GM12878 (cell line): ENCODE measurements at regions not wholly inside any gene's neighbourhood (a gene's known extent, or its start where the extent isn't known, plus 50 kb on each side); places are given as distances from the start of the nearest gene placed in this dataset.

Source experiments
- ATAC-seq: fragments of 200-7000 bp; cut with Tn5 transposase; 3 replicates; pipeline ENCODE4 v1.9.1; 2020; ENCODE audit warnings: mild to moderate bottlenecking, moderate library complexity
- BruUV-seq: library from RNA; stranded (reverse); fragments of 400-500 nt; replicated peaks from 2 replicates; lab custom pipeline; 2021; lab: Mats Ljungman, UMichigan
- CTCF ChIA-PET: fragments of 300-600 bp; sonication (Branson Sonifier 250); formaldehyde crosslinking; extraction: SDS; loops from one replicate; lab custom pipeline; 2021; ENCODE audit warnings: inconsistent platforms; lab: Yijun Ruan, JAX
- POLR2A ChIA-PET: fragments of 350-600 bp; formaldehyde crosslinking; extraction: SDS; loops from one replicate; lab custom pipeline; 2021; ENCODE audit warnings: inconsistent platforms; lab: Charles Lee
- RAD21 ChIA-PET: fragments of 300-600 bp; sonication (Branson Sonifier 250); formaldehyde crosslinking; loops from one replicate; lab custom pipeline; 2023; ENCODE audit warnings: antibody characterized with exemption; ENCODE audit not compliant: unreplicated experiment; lab: Charles Lee
- SMC1A ChIA-PET: fragments of 300-600 bp; sonication (Branson Sonifier 250); formaldehyde crosslinking; loops from one replicate; lab custom pipeline; 2023; ENCODE audit not compliant: unreplicated experiment, uncharacterized antibody; lab: Charles Lee
- DNase-seq: peaks from one replicate; pipeline ENCODE4 v3.0.0-alpha.2; 2011; ENCODE audit warnings: low read depth, low spot score
- FAIRE-seq: peaks from 3 replicates; lab custom pipeline; 2011; peaks lifted over from hg19 to GRCh38; lab: Jason Lieb, UNC
- H2AFZ ChIP-seq: 2 replicates; pipeline ENCODE4 v1.6.0; 2011; ENCODE audit warnings: low read depth, low read length, control low read depth; ENCODE audit not compliant: control insufficient read depth
- H3K27ac ChIP-seq: 2 replicates; pipeline ENCODE4 v1.5.1; 2011; ENCODE audit warnings: control low read depth; ENCODE audit not compliant: control insufficient read depth, insufficient read depth
- H3K27me3 ChIP-seq, 2 experiments: replicated peaks in 1 of 2; 2 replicates each; pipeline versions ENCODE4 v1.6.0 to v1.6.1; 2011; ENCODE audit warnings: low read length in 1 of 2; ENCODE audit not compliant: control insufficient read depth in 2 of 2, insufficient read depth in 2 of 2
- H3K36me3 ChIP-seq, 2 experiments: 2 replicates each; pipeline ENCODE4 v1.5.1; 2011; ENCODE audit warnings: low read length in 1 of 2; ENCODE audit not compliant: control insufficient read depth in 2 of 2, insufficient read depth in 2 of 2
- H3K4me1 ChIP-seq: 2 replicates; pipeline ENCODE4 v1.6.1; 2011; ENCODE audit warnings: mild to moderate bottlenecking, low read length, moderate library complexity, mixed read lengths; ENCODE audit not compliant: control insufficient read depth, insufficient read depth
- H3K4me2 ChIP-seq: 2 replicates; pipeline ENCODE4 v1.6.0; 2011; ENCODE audit warnings: control low read depth; ENCODE audit not compliant: control insufficient read depth, insufficient read depth
- H3K4me3 ChIP-seq: fragments of 200-600 bp; sonication (generic); 2 replicates; pipeline ENCODE4 v1.5.1; 2016
- H3K79me2 ChIP-seq: 2 replicates; pipeline ENCODE4 v1.6.0; 2011; ENCODE audit warnings: low read length; ENCODE audit not compliant: control insufficient read depth, insufficient read depth
- H3K9ac ChIP-seq: 2 replicates; pipeline ENCODE4 v1.8.0; 2011; ENCODE audit warnings: low read length, control low read depth, mixed read lengths; ENCODE audit not compliant: control insufficient read depth, insufficient read depth
- H3K9me3 ChIP-seq: replicated peaks from 3 replicates; pipeline ENCODE4 v1.5.1; 2011; ENCODE audit warnings: mild to moderate bottlenecking, low read length; ENCODE audit not compliant: control insufficient read depth, insufficient read depth
- H4K20me1 ChIP-seq: 2 replicates; pipeline ENCODE4 v1.6.0; 2011; ENCODE audit not compliant: control insufficient read depth, insufficient read depth
- BHLHE40 ChIP-seq, 2 experiments: fragments of 450-650 bp in 1 of 2; IDR thresholded peaks; 2 replicates each; pipeline ENCODE4 v1.6.1; 2011 to 2017; ENCODE audit warnings: low read depth in 2 of 2, borderline replicate concordance in 1 of 2, improper control_type of control experiment in 1 of 2, low read length in 1 of 2, mild to moderate bottlenecking in 1 of 2
- CHD2 ChIP-seq: IDR thresholded peaks from 2 replicates; pipeline ENCODE4 v1.6.1; 2011; ENCODE audit warnings: low read depth, low read length, improper control_type of control experiment, borderline replicate concordance
- CHD4 ChIP-seq: fragments of 200-600 bp; sonication (generic); IDR thresholded peaks from 2 replicates; pipeline ENCODE4 v1.6.1; 2016; ENCODE audit warnings: mild to moderate bottlenecking
- HDGF ChIP-seq: fragments of 450-650 bp; IDR thresholded peaks from 2 replicates; pipeline ENCODE4 v1.6.1; 2016; ENCODE audit warnings: antibody characterized with exemption
- LARP7 ChIP-seq: fragments of 450-650 bp; IDR thresholded peaks from 2 replicates; pipeline ENCODE4 v1.6.1; 2017; ENCODE audit warnings: mild to moderate bottlenecking
- RAD21 ChIP-seq: IDR thresholded peaks from 2 replicates; pipeline ENCODE4 v1.6.1; 2011; ENCODE audit warnings: mild to moderate bottlenecking, low read depth, low read length, moderate library complexity; ENCODE audit not compliant: insufficient read depth
- SREBF2 ChIP-seq: IDR thresholded peaks from 2 replicates; pipeline ENCODE4 v1.6.1; 2012; ENCODE audit warnings: mild to moderate bottlenecking, low read length
- ZBED1 ChIP-seq: IDR thresholded peaks from 2 replicates; pipeline ENCODE4 v1.6.1; 2016; ENCODE audit warnings: borderline replicate concordance
- WGBS: methylation state at CpG from one replicate; pipeline ENCODE4 v1.1.6; 2016; ENCODE audit warnings: low lambda C conversion rate; ENCODE audit not compliant: insufficient replicate concordance, insufficient coverage; ENCODE audit errors: missing lambda C conversion rate; 5-methylcytosine and 5-hydroxymethylcytosine counted together
- in situ Hi-C: fragments of 300-500 bp; cut with MboI; formaldehyde crosslinking; loops from 9 replicates; pipeline ENCODE4 v1.14.3; 2018; ENCODE audit warnings: mixed read lengths
- intact Hi-C: fragments of 100-400 bp; cut with micrococcal nuclease; formaldehyde crosslinking; loops from one replicate; pipeline ENCODE4 v1.14.2; 2022; ENCODE audit not compliant: unreplicated experiment
- TF ChIP-seq, protein P1 (sequence below): fragments of 450-650 bp; IDR thresholded peaks from 2 replicates; pipeline ENCODE4 v1.6.1; 2014; ENCODE audit warnings: mild to moderate bottlenecking

DNA sequence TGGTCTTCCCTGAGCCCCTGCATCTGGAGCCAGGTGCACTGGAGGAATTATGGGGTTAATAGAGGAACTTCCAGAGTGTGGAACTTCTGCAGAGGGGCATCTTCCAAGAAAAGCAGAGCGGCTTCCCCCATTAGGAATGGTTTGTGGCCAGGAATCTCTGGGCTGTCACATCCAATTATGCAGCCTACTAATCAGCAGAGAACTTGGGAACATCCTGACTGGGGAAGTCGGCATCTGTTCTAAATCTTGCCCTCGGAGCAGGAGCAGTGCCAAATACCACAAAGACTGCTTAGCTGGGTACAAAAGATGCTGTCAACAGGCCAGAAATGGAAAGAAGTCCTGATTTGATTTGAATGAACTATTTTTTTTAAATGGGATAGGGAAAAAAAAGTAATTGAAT is 435.1 kb downstream of the ZNF536 start (continued):
- TF ChIP-seq, protein P1, sequence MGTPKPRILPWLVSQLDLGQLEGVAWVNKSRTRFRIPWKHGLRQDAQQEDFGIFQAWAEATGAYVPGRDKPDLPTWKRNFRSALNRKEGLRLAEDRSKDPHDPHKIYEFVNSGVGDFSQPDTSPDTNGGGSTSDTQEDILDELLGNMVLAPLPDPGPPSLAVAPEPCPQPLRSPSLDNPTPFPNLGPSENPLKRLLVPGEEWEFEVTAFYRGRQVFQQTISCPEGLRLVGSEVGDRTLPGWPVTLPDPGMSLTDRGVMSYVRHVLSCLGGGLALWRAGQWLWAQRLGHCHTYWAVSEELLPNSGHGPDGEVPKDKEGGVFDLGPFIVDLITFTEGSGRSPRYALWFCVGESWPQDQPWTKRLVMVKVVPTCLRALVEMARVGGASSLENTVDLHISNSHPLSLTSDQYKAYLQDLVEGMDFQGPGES, result no peak
- TF ChIP-seq CHD4 (no peak), CHD2 (no peak), BHLHE40 (IDR thresholded peaks at IDR 0.05; ENCODE audit: borderline replicate concordance in 1 of 2, low read depth in 2 of 2, low read length in 1 of 2) (no peak), SREBF2 (no peak)

DNA sequence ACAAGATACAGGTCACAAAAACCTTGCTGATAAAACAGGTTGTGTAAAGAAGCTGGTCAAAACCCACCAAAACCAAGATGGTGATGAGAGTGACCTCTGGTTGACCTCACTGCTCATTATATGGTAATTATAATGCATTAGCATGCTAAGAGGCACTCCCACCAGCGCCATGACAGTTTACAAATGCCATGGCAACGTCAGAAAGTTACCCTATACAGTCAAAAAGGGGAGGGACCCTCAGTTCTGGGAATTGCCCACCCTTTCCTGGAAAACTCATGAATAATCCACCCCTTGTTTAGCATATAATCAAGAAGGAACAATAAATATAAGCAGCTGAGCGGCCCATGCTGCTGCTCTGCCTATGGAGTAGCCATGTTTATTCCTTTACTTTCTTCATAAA is 434.1 kb downstream of the ZNF536 start:
- Histone ChIP-seq H3K4me2 (no peak overlapping the region), H3K9me3 (no peaks in the 10 kb centered on the region; the same call in 2 of the 3 replicates), H3K79me2 (no peaks in the 10 kb centered on the region), H3K9ac (no peak overlapping the region), H3K27ac (no peak overlapping the region), H4K20me1 (no peaks in the 10 kb centered on the region), H3K36me3 (no peaks in the 10 kb centered on the region), H2AFZ (no peak overlapping the region), H3K4me3 (no peak overlapping the region), H3K4me1 (no peaks in the 10 kb centered on the region), H3K27me3 (no peaks in the 10 kb centered on the region)
- ChIA-PET CTCF (no interaction called here), SMC1A (no interaction called here), RAD21 (no interaction called here), POLR2A (no interaction called here)
- intact Hi-C loops, result no loop called here
- no peak for ATAC-seq
- 0% methylated on average over 3 of the region's 3 CpGs for WGBS
- no peak for TF ChIP-seq ZBED1
- no peak for TF ChIP-seq HDGF
- TF ChIP-seq LARP7, result no peak
- no peak for TF ChIP-seq RAD21
- no TSS peak for BruUV-seq
- DNase-seq, result no peak
- in situ Hi-C loops, result no loop called here
- no peak for FAIRE-seq
